WTC11 (cell line): ENCODE measurements at regions not wholly inside any gene's neighbourhood (a gene's known extent, or its start where the extent isn't known, plus 50 kb on each side); places are given as distances from the start of the nearest gene placed in this dataset.

Experiments
- ATAC-seq: fragments of 200-7000 bp; cut with Tn5 transposase; 2 replicates; pipeline ENCODE4 v1.10.0; 2021; ENCODE audit warnings: mild to moderate bottlenecking, moderate library complexity
- CTCF ChIA-PET: fragments of 300-600 bp; sonication (Branson Sonifier 250); formaldehyde crosslinking; loops from one replicate; lab custom pipeline; 2021; ENCODE audit warnings: antibody characterized with exemption; lab: Charles Lee
- POLR2A ChIA-PET: fragments of 350-600 bp; sonication (Branson Sonifier 250); formaldehyde crosslinking; loops from one replicate; lab custom pipeline; 2021; ENCODE audit warnings: antibody characterized with exemption; lab: Charles Lee
- DNase-seq: peaks from one replicate; pipeline ENCODE4 v3.0.0; 2021; ENCODE audit warnings: low spot score
- H3K27ac Mint-ChIP-seq: 2 replicates; pipeline ENCODE4 v1.8.0; 2021; ENCODE audit warnings: mixed read lengths
- H3K27me3 Mint-ChIP-seq: 2 replicates; pipeline ENCODE4 v1.8.0; 2021; ENCODE audit warnings: low read depth, mild to moderate bottlenecking, moderate library complexity, mixed read lengths
- H3K36me3 Mint-ChIP-seq: 2 replicates; pipeline ENCODE4 v1.8.0; 2021; ENCODE audit warnings: mixed read lengths
- H3K4me1 Mint-ChIP-seq: 2 replicates; pipeline ENCODE4 v1.8.0; 2022; ENCODE audit warnings: mixed read lengths
- H3K4me3 Mint-ChIP-seq: 2 replicates; pipeline ENCODE4 v1.8.0; 2021; ENCODE audit warnings: mild to moderate bottlenecking, moderate library complexity, mixed read lengths
- H3K9me3 Mint-ChIP-seq: 2 replicates; pipeline ENCODE4 v1.8.0; 2021; ENCODE audit warnings: mixed read lengths
- ATF6 ChIP-seq: sonication (generic); formaldehyde crosslinking; IDR thresholded peaks from 2 replicates; pipeline ENCODE4 v1.8.1; 2023; ENCODE audit warnings: mild to moderate bottlenecking, missing genetic modification reagents
- CBFB ChIP-seq: sonication (generic); formaldehyde crosslinking; IDR thresholded peaks from 2 replicates; pipeline ENCODE4 v1.8.1; 2022; ENCODE audit warnings: mild to moderate bottlenecking, low read depth, missing genetic modification reagents
- FOXP4 ChIP-seq: sonication (generic); formaldehyde crosslinking; IDR thresholded peaks from 2 replicates; pipeline ENCODE4 v1.8.0; 2022; ENCODE audit warnings: mild to moderate bottlenecking, missing genetic modification reagents
- JAZF1 ChIP-seq: fragments of 250-450 bp; sonication (Bioruptor Pico); IDR thresholded peaks from 2 replicates; pipeline ENCODE4 v1.9.0; 2021; ENCODE audit warnings: moderate library complexity, mild to moderate bottlenecking, inconsistent platforms
- MYBL2 ChIP-seq: sonication (generic); formaldehyde crosslinking; IDR thresholded peaks from 2 replicates; pipeline ENCODE4 v1.8.1; 2023; ENCODE audit warnings: mild to moderate bottlenecking, moderate library complexity, missing genetic modification reagents
- NR3C1 ChIP-seq: sonication (generic); formaldehyde crosslinking; conservative IDR thresholded peaks from 2 replicates; pipeline ENCODE4 v1.8.1; 2023; ENCODE audit warnings: low read depth, mild to moderate bottlenecking, missing genetic modification reagents
- RORB ChIP-seq: fragments of 250-450 bp; sonication (Bioruptor Pico); IDR thresholded peaks from 2 replicates; pipeline ENCODE4 v1.9.0; 2021; ENCODE audit warnings: mild to moderate bottlenecking
- SMAD4 ChIP-seq: sonication (generic); formaldehyde crosslinking; IDR thresholded peaks from 2 replicates; pipeline ENCODE4 v1.8.0; 2022; ENCODE audit warnings: mild to moderate bottlenecking, missing genetic modification reagents
- TEAD1 ChIP-seq: sonication (generic); formaldehyde crosslinking; IDR thresholded peaks from 2 replicates; pipeline ENCODE4 v1.8.0; 2022; ENCODE audit warnings: mild to moderate bottlenecking, missing genetic modification reagents
- TF ChIP-seq, protein P1 (sequence below): sonication (generic); formaldehyde crosslinking; IDR thresholded peaks from 2 replicates; pipeline ENCODE4 v1.8.0; 2023; ENCODE audit warnings: mild to moderate bottlenecking, missing genetic modification reagents
- TF ChIP-seq, protein P2 (sequence below): sonication (generic); formaldehyde crosslinking; IDR thresholded peaks from 2 replicates; pipeline ENCODE4 v1.8.1; 2023; ENCODE audit warnings: mild to moderate bottlenecking, missing genetic modification reagents, borderline replicate concordance
- TF ChIP-seq, protein P3 (sequence below): sonication (generic); formaldehyde crosslinking; IDR thresholded peaks from 2 replicates; pipeline ENCODE4 v1.8.0; 2023; ENCODE audit warnings: missing genetic modification reagents, mild to moderate bottlenecking, borderline replicate concordance

DNA sequence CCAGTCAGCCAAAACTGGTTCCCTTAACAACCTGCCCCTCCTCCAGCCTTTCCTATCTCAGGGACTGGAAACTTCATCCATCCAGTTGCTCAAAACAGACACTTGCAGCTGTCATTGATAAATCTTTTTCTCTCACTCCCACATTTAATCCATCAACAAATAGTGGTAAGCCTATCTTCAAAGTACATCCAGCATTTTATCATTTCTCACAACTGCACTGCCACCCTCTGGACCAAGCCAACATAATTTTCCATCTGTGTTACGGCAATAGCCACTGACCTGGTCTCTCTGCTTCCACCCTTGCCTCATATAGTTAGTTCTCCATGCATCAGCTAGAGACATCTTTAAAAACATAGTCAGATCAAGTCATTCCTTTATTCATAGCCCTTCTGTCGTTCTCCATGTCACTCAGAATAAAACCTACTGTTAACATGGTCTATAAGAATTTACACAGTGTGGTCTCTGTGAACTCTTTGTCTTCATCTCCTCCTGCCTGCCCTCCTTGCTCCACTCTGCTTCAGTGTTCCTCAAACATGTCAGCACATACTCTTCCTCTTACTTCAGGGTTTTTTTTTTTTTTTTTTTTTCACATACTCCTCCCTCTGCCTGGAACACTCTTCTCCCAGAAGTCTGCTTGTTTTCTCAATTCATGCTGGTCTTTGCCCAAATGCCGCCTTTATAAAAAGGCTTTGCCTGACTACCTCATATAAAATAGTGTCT, 102.5 kb upstream of the COL6A5 start (continued):
- TF ChIP-seq, protein P1, sequence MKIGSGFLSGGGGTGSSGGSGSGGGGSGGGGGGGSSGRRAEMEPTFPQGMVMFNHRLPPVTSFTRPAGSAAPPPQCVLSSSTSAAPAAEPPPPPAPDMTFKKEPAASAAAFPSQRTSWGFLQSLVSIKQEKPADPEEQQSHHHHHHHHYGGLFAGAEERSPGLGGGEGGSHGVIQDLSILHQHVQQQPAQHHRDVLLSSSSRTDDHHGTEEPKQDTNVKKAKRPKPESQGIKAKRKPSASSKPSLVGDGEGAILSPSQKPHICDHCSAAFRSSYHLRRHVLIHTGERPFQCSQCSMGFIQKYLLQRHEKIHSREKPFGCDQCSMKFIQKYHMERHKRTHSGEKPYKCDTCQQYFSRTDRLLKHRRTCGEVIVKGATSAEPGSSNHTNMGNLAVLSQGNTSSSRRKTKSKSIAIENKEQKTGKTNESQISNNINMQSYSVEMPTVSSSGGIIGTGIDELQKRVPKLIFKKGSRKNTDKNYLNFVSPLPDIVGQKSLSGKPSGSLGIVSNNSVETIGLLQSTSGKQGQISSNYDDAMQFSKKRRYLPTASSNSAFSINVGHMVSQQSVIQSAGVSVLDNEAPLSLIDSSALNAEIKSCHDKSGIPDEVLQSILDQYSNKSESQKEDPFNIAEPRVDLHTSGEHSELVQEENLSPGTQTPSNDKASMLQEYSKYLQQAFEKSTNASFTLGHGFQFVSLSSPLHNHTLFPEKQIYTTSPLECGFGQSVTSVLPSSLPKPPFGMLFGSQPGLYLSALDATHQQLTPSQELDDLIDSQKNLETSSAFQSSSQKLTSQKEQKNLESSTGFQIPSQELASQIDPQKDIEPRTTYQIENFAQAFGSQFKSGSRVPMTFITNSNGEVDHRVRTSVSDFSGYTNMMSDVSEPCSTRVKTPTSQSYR = no peak
- TF ChIP-seq CBFB (CRISPR knock-in tag) = no peak
- no peak for TF ChIP-seq FOXP4 (CRISPR knock-in tag)

DNA sequence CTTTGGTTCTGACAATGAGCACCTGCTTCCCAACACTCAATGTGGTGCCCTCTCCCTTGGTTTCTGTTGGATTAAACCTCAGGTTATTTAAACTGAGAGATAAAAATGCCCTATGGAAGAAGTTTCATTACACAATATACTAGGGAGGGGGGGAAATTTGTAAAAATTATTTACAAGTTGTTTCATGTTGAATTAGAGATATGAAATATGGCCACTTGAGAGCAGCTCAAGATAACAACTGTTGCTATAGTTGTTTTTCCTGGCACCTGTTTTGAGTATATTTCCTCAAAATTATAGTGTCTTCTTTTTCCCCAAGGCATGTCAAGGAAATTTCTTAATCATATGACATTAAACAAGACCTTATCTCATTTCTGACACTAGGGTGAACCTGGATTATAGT, 101.7 kb upstream of the COL6A5 start:
- no peak for DNase-seq
- Mint-ChIP-seq H3K27me3 (no peaks in the 10 kb centered on the region; the same call in 1 of the 2 replicates), H3K4me3 (no peak overlapping the region), H3K36me3 (no peaks in the 10 kb centered on the region), H3K4me1 (no peaks in the 10 kb centered on the region), H3K9me3 (no peaks in the 10 kb centered on the region), H3K27ac (no peak overlapping the region)
- ChIA-PET CTCF (interaction anchor here (0.7 kb wide), 1 partner anchor 78 kb away, joined by 3 read pairs; no protein-coding TSS in a partner anchor), POLR2A (no interaction called here)
- TF ChIP-seq TEAD1 (CRISPR knock-in tag) = no peak
- no peak for TF ChIP-seq NR3C1 (CRISPR knock-in tag)
- no peak for TF ChIP-seq MYBL2 (CRISPR knock-in tag)
- TF ChIP-seq ATF6 = no peak
- TF ChIP-seq CBFB (CRISPR knock-in tag) = no peak
- no peak for TF ChIP-seq RORB (CRISPR knock-in tag)
- TF ChIP-seq JAZF1 = no peak
- TF ChIP-seq, protein P2, sequence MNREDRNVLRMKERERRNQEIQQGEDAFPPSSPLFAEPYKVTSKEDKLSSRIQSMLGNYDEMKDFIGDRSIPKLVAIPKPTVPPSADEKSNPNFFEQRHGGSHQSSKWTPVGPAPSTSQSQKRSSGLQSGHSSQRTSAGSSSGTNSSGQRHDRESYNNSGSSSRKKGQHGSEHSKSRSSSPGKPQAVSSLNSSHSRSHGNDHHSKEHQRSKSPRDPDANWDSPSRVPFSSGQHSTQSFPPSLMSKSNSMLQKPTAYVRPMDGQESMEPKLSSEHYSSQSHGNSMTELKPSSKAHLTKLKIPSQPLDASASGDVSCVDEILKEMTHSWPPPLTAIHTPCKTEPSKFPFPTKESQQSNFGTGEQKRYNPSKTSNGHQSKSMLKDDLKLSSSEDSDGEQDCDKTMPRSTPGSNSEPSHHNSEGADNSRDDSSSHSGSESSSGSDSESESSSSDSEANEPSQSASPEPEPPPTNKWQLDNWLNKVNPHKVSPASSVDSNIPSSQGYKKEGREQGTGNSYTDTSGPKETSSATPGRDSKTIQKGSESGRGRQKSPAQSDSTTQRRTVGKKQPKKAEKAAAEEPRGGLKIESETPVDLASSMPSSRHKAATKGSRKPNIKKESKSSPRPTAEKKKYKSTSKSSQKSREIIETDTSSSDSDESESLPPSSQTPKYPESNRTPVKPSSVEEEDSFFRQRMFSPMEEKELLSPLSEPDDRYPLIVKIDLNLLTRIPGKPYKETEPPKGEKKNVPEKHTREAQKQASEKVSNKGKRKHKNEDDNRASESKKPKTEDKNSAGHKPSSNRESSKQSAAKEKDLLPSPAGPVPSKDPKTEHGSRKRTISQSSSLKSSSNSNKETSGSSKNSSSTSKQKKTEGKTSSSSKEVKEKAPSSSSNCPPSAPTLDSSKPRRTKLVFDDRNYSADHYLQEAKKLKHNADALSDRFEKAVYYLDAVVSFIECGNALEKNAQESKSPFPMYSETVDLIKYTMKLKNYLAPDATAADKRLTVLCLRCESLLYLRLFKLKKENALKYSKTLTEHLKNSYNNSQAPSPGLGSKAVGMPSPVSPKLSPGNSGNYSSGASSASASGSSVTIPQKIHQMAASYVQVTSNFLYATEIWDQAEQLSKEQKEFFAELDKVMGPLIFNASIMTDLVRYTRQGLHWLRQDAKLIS (CRISPR knock-in tag) = no peak
- TF ChIP-seq SMAD4 (CRISPR knock-in tag) = no peak
- TF ChIP-seq, protein P3, sequence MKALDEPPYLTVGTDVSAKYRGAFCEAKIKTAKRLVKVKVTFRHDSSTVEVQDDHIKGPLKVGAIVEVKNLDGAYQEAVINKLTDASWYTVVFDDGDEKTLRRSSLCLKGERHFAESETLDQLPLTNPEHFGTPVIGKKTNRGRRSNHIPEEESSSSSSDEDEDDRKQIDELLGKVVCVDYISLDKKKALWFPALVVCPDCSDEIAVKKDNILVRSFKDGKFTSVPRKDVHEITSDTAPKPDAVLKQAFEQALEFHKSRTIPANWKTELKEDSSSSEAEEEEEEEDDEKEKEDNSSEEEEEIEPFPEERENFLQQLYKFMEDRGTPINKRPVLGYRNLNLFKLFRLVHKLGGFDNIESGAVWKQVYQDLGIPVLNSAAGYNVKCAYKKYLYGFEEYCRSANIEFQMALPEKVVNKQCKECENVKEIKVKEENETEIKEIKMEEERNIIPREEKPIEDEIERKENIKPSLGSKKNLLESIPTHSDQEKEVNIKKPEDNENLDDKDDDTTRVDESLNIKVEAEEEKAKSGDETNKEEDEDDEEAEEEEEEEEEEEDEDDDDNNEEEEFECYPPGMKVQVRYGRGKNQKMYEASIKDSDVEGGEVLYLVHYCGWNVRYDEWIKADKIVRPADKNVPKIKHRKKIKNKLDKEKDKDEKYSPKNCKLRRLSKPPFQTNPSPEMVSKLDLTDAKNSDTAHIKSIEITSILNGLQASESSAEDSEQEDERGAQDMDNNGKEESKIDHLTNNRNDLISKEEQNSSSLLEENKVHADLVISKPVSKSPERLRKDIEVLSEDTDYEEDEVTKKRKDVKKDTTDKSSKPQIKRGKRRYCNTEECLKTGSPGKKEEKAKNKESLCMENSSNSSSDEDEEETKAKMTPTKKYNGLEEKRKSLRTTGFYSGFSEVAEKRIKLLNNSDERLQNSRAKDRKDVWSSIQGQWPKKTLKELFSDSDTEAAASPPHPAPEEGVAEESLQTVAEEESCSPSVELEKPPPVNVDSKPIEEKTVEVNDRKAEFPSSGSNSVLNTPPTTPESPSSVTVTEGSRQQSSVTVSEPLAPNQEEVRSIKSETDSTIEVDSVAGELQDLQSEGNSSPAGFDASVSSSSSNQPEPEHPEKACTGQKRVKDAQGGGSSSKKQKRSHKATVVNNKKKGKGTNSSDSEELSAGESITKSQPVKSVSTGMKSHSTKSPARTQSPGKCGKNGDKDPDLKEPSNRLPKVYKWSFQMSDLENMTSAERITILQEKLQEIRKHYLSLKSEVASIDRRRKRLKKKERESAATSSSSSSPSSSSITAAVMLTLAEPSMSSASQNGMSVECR = no peak
- no peak for ATAC-seq
